BJ (cell line): ENCODE measurements at regions not wholly inside any gene's neighbourhood (a gene's known extent, or its start where the extent isn't known, plus 50 kb on each side); places are given as distances from the start of the nearest gene placed in this dataset.

Source experiments
- CTCF ChIA-PET: fragments of 350-600 bp; formaldehyde crosslinking; extraction: SDS; loops from one replicate; lab custom pipeline; 2021; ENCODE audit warnings: antibody characterized with exemption, inconsistent platforms; lab: Yijun Ruan, JAX
- POLR2A ChIA-PET: fragments of 300-600 bp; sonication (Branson Sonifier 250); formaldehyde crosslinking; extraction: SDS; loops from one replicate; lab custom pipeline; 2021; ENCODE audit warnings: antibody characterized with exemption; lab: Charles Lee
- DNase-seq: peaks from one replicate; pipeline ENCODE4 v3.0.0-alpha.2; 2011; ENCODE audit warnings: low read depth
- H3K27me3 ChIP-seq: 2 replicates; pipeline ENCODE4 v1.6.0; 2011; ENCODE audit warnings: low read length; ENCODE audit not compliant: control insufficient read depth, insufficient read depth
- H3K36me3 ChIP-seq: 2 replicates; pipeline ENCODE4 v1.5.1; 2011; ENCODE audit warnings: low read length; ENCODE audit not compliant: control insufficient read depth, insufficient read depth
- H3K4me3 ChIP-seq: 2 replicates; pipeline ENCODE4 v1.5.1; 2011; ENCODE audit warnings: low read depth, mild to moderate bottlenecking, control low read depth, low read length
- CTCF ChIP-seq: IDR thresholded peaks from 2 replicates; pipeline ENCODE4 v1.5.1; 2011; ENCODE audit warnings: low read depth, mild to moderate bottlenecking, control low read depth, inconsistent platforms, low read length, moderate library complexity; ENCODE audit not compliant: insufficient read depth

- CTCF ChIA-PET: interaction anchor here (1.2 kb wide), 1 partner anchor 11 kb away, joined by 3 read pairs; no protein-coding TSS in a partner anchor
- Histone ChIP-seq H3K36me3 (no peaks in the 10 kb centered on the region), H3K4me3 (no peak overlapping the region), H3K27me3 (no peaks in the 10 kb centered on the region)
- no peak for DNase-seq
- no peak for TF ChIP-seq CTCF
- POLR2A ChIA-PET: no interaction called here
These were observed 293.2 kb downstream of the QKI start for GRCh38 chr6:163707387-163708355.

GRCh38 chr6:163706500-163707087 lies 292.1 kb downstream of the QKI start:
- ChIA-PET CTCF (no interaction called here), POLR2A (no interaction called here)
- no peaks in the 10 kb centered on the region for H3K27me3 ChIP-seq
- TF ChIP-seq CTCF: no peak
- H3K36me3 ChIP-seq: no peaks in the 10 kb centered on the region
- H3K4me3 ChIP-seq: no peak overlapping the region
- no peak for DNase-seq

GRCh38 chr6:163705923-163706322 lies 291.4 kb downstream of the QKI start:
- DNase-seq: no peak
- POLR2A ChIA-PET: no interaction called here
- H3K36me3 ChIP-seq: no peaks in the 10 kb centered on the region
- no peak for TF ChIP-seq CTCF
- CTCF ChIA-PET: interaction anchor here (0.9 kb wide), 1 partner anchor 49 kb away, joined by 3 read pairs; no protein-coding TSS in a partner anchor
- no peak overlapping the region for H3K4me3 ChIP-seq
- no peaks in the 10 kb centered on the region for H3K27me3 ChIP-seq

GRCh38 chr6:163702736-163703135 lies 288.2 kb downstream of the QKI start:
- TF ChIP-seq CTCF: no peak
- Histone ChIP-seq H3K4me3 (no peak overlapping the region), H3K36me3 (no peaks in the 10 kb centered on the region), H3K27me3 (no peaks in the 10 kb centered on the region)
- ChIA-PET CTCF (no interaction called here), POLR2A (no interaction called here)
- no peak for DNase-seq

GRCh38 chr6:163701762-163702161 lies 287.2 kb downstream of the QKI start:
- POLR2A ChIA-PET: no interaction called here
- Histone ChIP-seq H3K27me3 (no peaks in the 10 kb centered on the region), H3K4me3 (no peak overlapping the region), H3K36me3 (no peaks in the 10 kb centered on the region)
- TF ChIP-seq CTCF: no peak
- DNase-seq: no peak
- CTCF ChIA-PET: no interaction called here
